BJ (cell line): ENCODE measurements at regions not wholly inside any gene's neighbourhood (a gene's known extent, or its start where the extent isn't known, plus 50 kb on each side); places are given as distances from the start of the nearest gene placed in this dataset.
"Not testable (repeated sequence)": the region's sequence is repeated elsewhere in the genome, so short reads cannot be mapped to it uniquely, and the experiment has no call there.

Experiments
- CTCF ChIA-PET: fragments of 350-600 bp; formaldehyde crosslinking; extraction: SDS; loops from one replicate; lab custom pipeline; 2021; ENCODE audit warnings: antibody characterized with exemption, inconsistent platforms; lab: Yijun Ruan, JAX
- POLR2A ChIA-PET: fragments of 300-600 bp; sonication (Branson Sonifier 250); formaldehyde crosslinking; extraction: SDS; loops from one replicate; lab custom pipeline; 2021; ENCODE audit warnings: antibody characterized with exemption; lab: Charles Lee
- DNase-seq: peaks from one replicate; pipeline ENCODE4 v3.0.0-alpha.2; 2011; ENCODE audit warnings: low read depth
- H3K27me3 ChIP-seq: 2 replicates; pipeline ENCODE4 v1.6.0; 2011; ENCODE audit warnings: low read length; ENCODE audit not compliant: control insufficient read depth, insufficient read depth
- H3K36me3 ChIP-seq: 2 replicates; pipeline ENCODE4 v1.5.1; 2011; ENCODE audit warnings: low read length; ENCODE audit not compliant: control insufficient read depth, insufficient read depth
- H3K4me3 ChIP-seq: 2 replicates; pipeline ENCODE4 v1.5.1; 2011; ENCODE audit warnings: low read depth, mild to moderate bottlenecking, control low read depth, low read length
- TF ChIP-seq, protein P1 (sequence below): IDR thresholded peaks from 2 replicates; pipeline ENCODE4 v1.5.1; 2011; ENCODE audit warnings: low read depth, mild to moderate bottlenecking, control low read depth, inconsistent platforms, low read length, moderate library complexity; ENCODE audit not compliant: insufficient read depth

DNA sequence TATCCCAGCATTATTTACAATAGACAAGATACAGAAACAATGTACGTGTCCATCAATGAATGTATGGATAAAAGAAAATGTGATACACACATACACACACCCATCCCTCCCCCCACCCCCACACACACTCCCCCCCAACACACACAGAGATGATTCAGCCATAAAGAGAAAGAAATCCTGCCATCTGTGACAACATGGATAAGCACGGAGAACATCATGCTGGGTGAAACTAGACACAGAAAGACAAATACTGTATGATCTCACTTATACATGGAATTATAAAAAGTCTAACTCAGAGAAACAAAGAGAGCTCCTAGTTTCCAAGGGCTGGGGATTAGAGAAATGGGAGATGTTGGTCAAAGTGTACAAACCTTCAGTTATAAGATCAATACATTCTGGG is 104.8 kb upstream of the LY86 start:
- Histone ChIP-seq H3K27me3 (no peaks in the 10 kb centered on the region), H3K4me3 (no peak overlapping the region), H3K36me3 (no peaks in the 10 kb centered on the region)
- TF ChIP-seq, protein P1, sequence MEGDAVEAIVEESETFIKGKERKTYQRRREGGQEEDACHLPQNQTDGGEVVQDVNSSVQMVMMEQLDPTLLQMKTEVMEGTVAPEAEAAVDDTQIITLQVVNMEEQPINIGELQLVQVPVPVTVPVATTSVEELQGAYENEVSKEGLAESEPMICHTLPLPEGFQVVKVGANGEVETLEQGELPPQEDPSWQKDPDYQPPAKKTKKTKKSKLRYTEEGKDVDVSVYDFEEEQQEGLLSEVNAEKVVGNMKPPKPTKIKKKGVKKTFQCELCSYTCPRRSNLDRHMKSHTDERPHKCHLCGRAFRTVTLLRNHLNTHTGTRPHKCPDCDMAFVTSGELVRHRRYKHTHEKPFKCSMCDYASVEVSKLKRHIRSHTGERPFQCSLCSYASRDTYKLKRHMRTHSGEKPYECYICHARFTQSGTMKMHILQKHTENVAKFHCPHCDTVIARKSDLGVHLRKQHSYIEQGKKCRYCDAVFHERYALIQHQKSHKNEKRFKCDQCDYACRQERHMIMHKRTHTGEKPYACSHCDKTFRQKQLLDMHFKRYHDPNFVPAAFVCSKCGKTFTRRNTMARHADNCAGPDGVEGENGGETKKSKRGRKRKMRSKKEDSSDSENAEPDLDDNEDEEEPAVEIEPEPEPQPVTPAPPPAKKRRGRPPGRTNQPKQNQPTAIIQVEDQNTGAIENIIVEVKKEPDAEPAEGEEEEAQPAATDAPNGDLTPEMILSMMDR = no peak
- CTCF ChIA-PET = no interaction called here
- POLR2A ChIA-PET = no interaction called here
- no peak for DNase-seq

GRCh38 chr6:6484681-6485080 is 103.8 kb upstream of the LY86 start:
- no peaks in the 10 kb centered on the region for H3K36me3 ChIP-seq
- DNase-seq = no peak
- no peak overlapping the region for H3K4me3 ChIP-seq
- H3K27me3 ChIP-seq = no peaks in the 10 kb centered on the region
- ChIA-PET POLR2A (no interaction called here), CTCF (no interaction called here)
- TF ChIP-seq, protein P1 = no peak

- TF ChIP-seq, protein P1 = no peak
- ChIA-PET CTCF (no interaction called here), POLR2A (no interaction called here)
- Histone ChIP-seq H3K36me3 (no peaks in the 10 kb centered on the region), H3K4me3 (no peak overlapping the region), H3K27me3 (no peaks in the 10 kb centered on the region)
- DNase-seq = no peak
Observed at GRCh38 chr6:6486595-6486994, 101.9 kb upstream of the LY86 start.

- POLR2A ChIA-PET = no interaction called here
- CTCF ChIA-PET = no interaction called here
- TF ChIP-seq, protein P1 = no peak
- no peak overlapping the region for H3K4me3 ChIP-seq
- H3K27me3 ChIP-seq = no peaks in the 10 kb centered on the region
- no peak for DNase-seq
- no peaks in the 10 kb centered on the region for H3K36me3 ChIP-seq
Observed at GRCh38 chr6:6491761-6492160, 96.8 kb upstream of the LY86 start.

DNA sequence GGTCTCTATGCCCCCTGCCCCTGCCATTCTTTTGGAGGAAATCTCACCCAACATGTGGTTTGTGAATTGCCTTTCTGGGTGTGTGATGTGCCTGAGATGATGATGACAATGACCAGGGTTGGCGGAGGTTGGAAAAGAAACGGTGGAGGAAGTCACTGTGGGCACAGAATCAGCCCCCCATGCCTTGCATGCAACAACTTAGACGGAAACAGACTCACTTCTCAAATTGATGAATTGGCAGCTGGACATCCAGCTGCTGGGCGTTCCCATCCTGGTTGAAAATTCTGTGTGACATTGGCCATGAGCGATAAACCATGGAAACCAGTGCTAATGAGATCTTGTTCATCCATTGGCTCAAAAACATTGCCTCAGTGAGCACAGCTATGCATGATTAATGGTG is 95.8 kb upstream of the LY86 start:
- ChIA-PET POLR2A (no interaction called here), CTCF (no interaction called here)
- H3K4me3 ChIP-seq = no peak overlapping the region
- DNase-seq = no peak
- H3K27me3 ChIP-seq = no peaks in the 10 kb centered on the region
- TF ChIP-seq, protein P1 = no peak
- no peaks in the 10 kb centered on the region for H3K36me3 ChIP-seq

- H3K36me3 ChIP-seq, POLR2A ChIA-PET, H3K27me3 ChIP-seq, H3K4me3 ChIP-seq, CTCF ChIA-PET, DNase-seq: not testable (repeated sequence)
Observed at GRCh38 chr6:6494139-6494538, 94.4 kb upstream of the LY86 start.
